ENCODE measurements at regions not wholly inside any gene's neighbourhood (a gene's known extent, or its start where the extent isn't known, plus 50 kb on each side); places are given as distances from the start of the nearest gene placed in this dataset.
"Not testable (repeated sequence)": the region's sequence is repeated elsewhere in the genome, so short reads cannot be mapped to it uniquely, and the experiment has no call there.

DNA sequence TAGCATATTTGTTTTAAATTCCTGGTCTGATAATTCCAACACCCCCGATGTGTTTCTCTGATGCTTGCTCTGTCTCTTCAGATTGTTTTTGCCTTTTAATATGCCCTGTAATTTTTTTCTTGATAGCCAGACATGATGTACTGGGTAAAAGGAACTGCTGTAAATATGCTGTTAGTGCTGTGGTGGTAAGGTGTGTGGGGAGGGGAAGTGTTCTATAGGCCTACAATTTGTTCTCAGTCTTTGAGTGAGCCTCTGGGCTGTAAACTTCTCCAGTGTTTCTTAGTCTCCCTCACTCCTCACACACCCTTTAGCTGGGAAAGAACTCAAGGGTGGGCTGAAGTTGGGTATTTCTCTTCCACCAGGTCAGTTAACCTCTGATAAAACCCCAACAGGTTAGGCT, 147.0 kb upstream of the OR4E1 start:
- no peak for DNase-seq

DNA sequence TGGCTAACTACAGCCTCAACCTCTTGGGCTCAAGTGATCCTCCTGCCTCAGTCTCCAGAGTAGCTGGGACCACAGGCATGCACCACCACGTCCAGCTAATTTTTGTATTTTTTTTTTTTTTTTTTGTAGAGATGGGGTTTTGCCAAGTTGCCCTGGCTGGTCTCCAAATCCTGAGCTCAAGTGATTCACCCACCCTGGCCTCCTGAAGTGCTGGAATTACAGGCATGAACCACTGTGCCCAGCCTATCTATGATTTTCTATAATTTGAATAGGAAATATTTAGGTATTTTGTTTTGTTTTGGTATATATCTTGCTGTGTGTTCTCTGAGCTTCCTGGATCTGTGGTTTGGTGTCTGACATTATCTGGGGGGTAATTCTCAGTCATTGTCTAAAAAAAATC, 146.3 kb upstream of the OR4E1 start:
- not testable (repeated sequence) for DNase-seq

DNA sequence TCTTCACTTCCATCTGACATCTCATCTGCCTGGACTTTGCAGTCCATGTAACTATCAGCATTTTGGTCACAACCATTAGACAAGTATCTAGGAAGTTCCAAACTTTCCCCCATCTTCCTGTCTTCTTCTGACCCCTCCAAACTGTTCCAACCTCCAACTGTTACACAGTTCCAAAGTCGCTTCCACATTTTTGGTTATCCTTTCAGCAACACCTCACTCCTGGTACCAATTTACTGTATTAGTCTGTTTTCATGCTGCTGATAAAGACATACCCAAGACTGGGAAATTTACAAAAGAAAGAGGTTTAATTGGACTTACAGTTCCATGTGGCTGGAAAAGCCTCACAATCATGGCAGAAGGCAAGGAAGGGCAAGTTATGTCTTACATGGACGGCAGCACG, 143.4 kb upstream of the OR4E1 start:
- DNase-seq, result not testable (repeated sequence)

DNA sequence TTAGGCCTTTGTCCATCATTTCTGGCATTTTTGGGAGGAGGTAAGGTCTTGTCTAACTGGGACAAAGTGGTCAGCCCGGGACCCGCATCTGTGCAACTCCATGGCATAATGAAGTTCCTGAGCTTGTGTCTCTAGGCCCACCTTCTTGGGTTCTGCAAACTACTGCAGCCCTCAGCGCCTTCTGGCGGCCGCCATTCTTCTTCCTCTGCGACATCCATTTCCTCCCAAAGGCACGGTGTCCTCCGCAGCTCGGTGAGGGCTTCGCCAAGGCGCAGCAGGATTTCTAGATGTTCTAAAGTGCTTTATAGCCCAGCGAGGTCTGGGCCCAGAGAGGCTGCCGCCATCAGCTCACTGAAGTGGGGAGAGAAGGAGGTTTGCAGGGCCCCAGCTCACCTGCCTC, 134.4 kb upstream of the OR4E1 start:
- no peak for DNase-seq

DNA sequence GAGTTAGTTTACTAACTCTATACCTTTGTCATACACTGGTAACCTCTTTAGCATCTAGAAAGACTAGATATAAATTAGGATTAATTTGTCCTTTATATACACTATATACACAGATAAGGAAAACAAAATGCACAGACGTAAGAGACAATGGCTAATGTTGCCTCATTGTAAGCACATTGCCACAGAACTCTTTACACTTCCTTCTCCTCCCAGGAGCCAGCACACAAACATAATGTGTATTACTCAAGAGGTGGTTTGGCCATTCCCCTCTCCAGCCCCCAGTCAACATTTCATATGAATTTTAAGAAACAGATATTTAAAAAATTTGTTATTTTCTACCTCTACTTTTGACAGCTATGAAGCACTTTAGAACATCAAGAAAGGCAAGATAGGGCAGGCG, 131.4 kb upstream of the OR4E1 start:
- no peak for DNase-seq

DNA sequence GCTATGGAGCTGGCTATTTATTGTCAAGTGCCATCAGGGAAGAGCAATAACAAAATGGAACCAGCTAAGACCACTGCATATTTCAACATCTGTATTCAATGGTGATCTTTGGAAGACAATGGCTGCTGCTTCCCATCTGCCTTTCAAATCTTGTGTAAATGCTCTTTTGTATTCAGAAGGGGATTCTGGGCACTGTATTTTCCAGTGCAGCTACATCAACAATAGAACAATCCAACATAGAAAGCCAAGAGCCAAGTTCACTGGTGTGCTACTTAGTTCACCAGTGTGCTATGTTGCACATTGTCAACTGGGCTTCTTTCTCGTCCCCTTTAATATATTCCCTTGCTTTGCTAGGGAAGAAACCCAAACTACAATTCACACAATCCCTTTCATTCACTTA, 128.8 kb upstream of the OR4E1 start:
- no peak for DNase-seq

DNA sequence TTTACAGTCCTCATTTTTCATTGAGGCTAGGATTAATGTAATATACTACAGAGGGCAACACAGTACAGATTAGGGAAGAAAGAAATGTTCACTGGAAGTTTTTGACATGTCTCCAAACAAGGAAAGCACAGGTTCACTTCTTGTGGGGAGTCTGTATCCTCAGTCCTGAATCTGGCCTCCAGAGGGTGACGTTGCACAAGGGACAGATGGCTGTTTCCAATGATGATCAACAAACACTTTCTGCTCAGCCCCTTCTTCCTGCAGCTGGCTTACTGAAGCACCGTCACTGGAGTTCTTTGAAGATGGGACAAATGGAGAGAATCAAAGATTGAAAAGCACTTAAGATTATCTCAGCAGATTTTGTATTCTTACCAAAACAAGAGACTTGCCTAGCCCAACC, 123.3 kb upstream of the OR4E1 start:
- DNase-seq, result peak; percentile 0

DNA sequence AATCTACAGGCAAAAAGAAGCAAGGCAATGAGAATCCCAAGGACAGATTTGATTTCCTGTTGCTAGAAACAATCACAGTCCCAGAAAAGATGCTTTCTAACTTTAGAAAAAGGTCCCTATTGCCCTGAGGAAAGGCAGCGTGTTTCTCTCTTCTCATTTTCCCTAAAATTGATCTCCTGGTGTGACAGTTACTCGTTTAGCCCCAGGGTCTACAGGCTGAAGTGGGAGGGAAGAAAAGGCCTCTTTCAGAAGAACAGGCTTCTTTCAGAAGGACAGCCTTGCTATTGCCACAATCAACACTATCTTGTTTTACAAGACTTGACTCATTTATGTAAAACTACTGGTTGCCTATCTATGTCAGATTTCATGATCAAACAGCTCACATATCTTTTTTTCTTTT, 121.8 kb upstream of the OR4E1 start:
- no peak for DNase-seq

DNA sequence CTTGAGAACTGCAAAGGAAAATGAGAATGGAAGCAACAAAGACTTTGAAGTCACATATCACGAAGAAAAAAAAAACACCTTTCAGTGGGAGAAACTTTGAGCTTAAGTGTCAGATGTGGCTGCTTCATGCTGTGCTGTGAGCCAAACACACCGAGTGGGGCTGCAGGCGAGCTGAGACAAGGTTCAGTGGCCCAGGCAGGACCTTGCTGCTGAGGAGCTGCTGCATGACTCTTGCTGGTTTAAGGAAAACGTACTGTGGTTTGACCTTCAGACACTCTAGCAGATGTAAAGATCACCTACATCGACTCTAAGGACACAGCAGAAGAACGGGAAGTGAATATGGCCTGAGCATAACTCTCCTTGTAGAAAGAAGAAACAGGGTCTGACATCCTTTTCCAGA, 118.1 kb upstream of the OR4E1 start:
- no peak for DNase-seq

DNA sequence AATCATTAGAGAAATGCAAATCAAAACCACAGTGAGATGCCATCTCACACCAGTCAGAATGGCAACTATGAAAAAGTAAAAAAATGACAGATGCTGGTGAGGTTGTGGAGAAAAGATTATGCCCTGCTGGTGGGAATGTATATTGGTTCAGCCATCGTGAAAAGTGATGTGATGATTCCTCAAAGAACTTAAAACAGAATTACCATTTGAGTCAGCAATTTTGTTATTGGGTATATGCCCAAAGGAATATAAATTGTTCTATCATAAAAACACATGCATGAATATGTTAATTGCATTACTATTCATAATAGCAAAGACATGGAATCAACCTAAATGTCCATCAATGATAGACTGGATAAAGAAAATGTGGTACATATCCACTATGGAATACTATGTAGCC, 115.1 kb upstream of the OR4E1 start:
- not testable (repeated sequence) for DNase-seq

DNA sequence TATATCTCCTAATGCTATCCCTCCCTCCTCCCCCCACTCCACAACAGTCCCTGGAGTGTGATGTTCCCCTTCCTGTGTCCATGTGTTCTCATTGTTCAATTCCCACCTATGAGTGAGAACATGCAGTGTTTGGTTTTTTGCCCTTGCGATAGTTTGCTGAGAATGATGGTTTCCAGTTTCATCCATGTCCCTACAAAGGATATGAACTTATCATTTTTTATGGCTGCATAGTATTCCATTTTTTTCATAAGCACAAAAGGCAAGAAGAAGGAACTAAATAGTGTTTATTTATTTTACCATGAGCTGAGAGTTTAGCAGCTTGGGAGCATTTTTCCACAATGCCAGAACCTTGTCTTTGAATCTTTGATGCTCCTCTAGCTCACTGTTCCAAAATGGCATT, 113.6 kb upstream of the OR4E1 start:
- not testable (repeated sequence) for DNase-seq

DNA sequence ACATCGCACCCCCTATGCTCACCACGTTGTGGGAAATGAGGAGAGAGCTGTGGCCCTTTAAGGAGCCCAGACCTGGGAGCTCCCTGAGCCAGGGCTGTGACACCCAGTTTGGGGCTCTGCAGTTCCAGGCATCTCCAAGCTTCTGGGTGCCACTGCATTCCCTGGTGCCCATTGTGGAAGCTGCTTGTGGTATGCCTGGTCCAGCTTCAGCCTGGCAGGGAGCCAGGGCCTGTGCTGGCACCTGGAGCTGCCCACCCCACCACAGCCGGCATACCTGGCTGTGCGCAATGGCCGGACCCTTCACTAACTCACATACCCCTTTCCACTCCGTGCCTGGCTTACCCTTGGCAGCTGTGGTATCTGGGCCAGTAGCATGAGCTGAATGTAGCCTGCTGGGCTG, 107.9 kb upstream of the OR4E1 start:
- no peak for DNase-seq

DNA sequence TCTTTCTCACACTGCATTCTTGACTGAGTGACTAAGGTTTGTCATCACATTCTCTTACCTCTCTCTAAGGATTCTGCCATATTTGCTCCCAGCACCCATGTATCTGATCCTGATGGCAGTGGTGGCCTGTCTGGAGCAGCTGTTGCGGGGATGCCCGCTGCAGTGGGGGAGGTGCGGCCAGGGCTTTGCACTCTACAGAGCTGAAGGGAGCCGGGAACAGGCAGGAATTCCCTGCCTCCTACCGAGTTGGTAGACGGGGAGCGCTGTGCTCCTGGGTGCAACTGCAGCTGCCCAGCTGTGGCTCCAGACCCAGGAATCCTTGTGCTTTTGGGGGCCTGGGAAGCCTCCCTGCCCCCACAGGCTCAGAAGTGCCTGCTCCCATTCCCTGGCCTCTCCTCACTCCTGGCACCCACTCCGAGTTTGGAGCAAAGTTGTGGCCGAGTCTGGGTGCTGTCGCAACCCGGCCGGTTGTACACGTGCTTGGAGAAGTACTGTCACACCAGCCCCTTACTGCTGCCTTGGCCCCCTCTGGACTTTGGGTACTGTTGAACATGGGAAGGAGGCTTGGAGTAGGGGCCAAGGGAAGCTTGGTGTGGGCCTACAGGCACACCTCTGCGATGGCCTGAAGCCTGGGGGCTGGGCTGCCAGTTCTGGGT, 106.9 kb upstream of the OR4E1 start:
- no peak for DNase-seq

DNA sequence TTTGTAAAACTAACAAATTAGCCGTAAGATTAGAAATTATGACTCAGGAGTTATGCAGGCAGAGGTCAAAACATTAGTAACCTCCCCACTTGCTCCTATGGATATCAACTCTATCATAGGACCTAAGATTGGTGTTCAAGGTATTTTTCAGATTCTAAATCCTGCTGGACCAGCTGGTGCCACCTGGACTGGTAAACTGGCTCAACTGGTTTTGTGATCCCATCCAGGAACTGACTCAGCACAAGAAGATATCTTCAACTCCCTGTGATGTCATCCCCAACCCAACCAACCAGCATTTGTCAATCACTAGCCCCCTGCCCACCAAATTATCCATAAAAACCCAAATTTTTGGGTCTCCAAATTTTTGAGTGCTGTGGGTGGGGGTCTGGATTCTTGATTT, 98.1 kb upstream of the OR4E1 start:
- DNase-seq, result no peak

DNA sequence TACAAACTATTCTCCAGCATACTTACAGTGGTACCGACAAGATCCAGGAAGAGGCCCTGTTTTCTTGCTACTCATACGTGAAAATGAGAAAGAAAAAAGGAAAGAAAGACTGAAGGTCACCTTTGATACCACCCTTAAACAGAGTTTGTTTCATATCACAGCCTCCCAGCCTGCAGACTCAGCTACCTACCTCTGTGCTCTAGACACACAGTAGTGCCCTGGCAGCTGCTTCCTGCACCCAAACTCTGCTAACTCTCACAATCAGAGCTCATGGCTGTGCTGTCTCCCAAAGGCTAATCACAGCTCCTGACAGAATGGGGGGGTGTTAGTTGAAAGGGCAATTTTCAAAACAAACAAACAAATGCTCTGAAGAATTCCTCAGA, 95.2 kb upstream of the OR4E1 start:
- DNase-seq, result no peak

DNA sequence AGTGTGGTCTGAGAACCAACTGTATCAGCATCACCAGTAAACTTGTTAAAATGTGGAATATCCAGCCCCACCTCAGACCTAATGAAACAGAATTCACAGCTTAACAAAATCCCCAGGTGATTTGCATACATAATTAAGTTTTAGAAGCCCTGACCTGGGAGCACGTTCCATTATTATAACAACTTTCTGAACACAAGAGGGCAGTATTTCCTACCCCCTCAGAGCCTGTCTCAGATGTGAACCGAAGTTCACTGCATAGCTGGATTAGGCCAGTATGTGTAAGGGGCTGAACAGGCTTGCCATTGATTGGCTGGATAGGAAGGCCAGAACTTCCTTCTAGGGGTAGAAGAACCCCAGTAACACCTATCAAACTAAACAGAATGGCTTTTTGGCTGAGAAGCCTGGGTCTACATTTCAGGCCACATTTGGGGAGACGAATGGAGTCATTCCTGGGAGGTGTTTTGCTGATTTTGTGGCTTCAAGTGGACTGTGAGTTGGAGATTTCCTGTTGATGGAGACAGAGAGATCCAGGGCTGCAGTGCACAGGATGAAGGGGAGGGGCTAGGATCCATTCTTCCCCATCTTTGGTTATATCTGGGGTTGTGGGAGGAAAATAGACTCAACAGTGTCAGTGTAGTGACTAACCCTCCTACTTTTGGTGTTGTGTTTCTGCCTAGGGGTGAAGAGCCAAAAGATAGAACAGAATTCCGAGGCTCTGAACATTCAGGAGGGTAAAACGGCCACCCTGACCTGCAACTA, 94.7 kb upstream of the OR4E1 start:
- DNase-seq, result no peak

DNA sequence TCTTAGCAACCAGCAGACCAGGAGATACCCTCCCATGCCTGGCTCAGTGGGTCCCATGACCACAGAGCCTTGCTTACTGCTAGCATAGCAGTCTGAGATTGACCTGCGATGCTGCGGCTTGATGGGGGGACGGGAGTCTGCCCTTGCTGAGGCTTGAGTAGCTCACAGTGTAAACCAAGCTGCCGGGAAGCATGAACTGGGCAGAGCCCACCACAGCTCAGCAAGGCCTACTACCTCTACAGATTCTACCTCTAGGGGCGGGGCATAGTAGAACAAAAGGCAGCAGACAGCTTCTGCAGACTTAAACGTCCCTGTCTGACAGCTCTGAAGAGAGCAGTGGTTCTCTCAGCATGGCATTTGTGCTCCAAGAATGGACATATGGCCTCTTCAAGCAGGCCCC, 86.7 kb upstream of the OR4E1 start:
- DNase-seq, result not testable (repeated sequence)

DNA sequence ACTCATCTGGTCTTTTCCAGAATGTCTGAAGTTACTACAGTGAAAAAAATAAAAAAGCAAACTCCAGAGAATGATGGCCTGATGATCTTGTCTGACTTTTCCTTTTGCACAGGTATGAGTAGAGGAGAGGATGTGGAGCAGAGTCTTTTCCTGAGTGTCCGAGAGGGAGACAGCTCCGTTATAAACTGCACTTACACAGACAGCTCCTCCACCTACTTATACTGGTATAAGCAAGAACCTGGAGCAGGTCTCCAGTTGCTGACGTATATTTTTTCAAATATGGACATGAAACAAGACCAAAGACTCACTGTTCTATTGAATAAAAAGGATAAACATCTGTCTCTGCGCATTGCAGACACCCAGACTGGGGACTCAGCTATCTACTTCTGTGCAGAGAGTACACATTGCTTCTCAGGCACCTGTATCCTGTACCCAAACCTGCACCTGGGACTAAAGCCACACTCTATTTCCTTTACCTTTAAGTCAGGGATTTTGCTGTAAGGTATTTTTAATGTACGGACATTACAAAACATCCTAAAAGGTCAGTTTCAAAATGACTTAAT, 75.8 kb upstream of the OR4E1 start:
- no peak for DNase-seq

DNA sequence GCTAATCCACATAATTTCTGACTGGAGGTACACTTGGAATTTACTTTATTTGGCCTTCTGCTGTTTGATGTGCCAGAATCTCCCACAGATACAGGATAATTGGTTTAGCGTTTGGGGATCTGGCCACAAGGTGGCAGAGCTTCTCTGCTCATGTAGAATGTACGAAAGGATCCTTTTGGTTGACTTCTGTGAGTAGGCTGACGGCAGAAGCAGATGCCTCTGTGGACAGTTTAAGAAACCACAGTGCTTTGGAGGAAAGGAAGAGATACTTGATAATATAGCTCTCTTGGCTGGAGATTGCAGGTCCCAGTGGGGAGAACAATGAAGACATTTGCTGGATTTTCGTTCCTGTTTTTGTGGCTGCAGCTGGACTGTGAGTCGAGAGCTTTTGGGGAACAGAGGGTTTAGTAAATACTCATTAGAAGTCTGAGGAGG, 75.3 kb upstream of the OR4E1 start:
- DNase-seq, result peak; percentile 1

DNA sequence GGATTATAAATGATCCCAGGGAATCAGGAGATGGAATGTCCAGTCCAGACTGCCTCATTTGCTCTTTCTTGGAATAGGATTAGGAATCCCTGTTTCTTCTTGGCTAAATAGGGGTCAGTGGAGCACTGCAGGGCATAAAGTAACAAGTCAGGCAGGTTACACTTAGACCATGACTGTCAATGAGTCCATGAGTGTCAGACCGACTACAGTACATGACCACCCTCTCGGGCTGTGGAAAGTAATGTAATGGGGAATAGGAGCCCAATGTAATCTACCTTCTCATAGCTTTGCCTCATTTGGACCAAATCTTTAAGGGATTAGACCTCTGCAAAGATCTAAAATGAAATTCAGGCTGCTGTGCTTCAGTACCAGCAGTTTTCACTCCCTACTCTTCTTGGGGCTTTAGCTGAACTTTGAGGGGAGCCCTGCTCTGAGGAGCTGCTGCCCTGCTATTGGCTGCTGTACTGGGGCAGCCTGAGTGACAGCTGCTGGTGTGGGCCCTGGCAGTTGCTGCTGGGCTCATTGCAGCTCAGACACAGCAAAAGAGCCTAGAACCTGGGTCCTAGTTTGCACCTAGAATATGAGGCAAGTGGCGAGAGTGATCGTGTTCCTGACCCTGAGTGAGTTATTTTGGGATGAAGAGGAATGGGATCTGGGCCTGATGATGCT, 62.2 kb upstream of the OR4E1 start:
- DNase-seq, result no peak

DNA sequence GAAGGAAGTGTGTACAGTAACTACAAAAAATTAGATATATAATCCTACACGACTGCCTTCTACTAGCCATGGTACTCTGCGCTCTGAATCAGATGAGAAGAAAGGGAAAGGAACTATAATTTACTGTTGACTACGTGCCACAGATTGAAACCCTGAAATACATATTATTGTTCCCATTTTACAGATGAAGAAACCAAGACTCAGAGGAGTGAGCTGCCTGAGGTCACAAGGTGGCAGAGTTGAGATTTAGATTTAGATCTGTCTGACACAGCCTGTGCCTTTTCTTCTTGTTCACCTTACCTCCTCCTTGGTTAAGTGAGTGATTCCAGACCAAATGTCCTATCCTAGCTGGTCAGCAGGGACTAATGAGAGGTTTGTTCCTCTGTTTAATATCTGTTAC, 61.6 kb upstream of the OR4E1 start:
- no peak for DNase-seq

DNA sequence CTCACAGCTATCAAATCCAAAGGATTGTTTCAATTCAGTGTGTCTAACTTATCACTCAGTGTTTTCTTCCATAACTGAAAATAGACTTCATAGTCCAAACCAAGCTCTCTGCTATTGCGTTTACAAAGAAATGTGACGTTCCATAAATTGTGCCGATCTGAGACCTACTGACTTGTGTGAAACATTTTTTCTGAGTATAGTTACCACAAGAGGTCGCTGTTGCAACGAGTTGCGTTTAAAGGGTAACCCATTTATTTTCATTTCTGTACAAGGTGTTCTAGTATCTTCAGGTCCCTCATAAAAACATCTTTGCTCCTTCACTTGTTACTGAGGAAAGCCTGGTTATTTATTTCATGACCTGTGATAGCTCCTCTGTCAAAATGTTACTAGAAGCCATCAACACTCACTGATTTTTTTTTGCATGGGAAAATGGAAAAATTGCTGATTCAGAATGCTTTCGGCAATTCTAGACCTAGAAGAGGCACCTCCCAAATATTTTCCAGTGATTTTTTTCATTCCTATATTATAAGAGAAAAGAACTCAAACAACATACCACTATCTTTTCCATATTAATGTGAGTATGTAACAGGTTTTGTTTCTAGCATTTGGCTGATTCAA, 60.9 kb upstream of the OR4E1 start:
- no peak for DNase-seq

DNA sequence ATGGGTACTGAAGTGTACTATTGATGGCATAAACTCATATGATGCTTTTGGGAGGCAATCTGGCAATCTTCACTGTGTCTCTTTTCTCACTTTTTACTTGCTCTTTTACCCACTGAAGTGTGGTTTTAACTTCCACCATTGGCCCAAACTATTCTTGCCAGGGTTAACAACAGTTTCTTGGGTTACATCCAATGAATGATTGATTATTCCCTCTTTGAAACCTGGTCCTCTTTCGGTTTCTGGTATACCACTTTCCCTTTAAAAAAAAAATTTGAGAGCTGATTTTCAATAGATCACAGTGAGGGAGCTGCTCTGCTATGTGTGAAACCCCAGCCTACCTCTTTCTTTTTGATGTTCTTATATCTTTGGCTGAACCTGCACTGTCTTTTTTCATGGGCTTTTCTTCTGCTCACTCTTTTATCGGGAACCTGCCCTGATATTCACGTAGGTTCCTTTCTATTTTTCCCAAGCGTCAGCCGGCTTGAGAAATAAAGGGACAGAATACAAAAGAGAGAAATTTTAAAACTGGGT, 56.1 kb upstream of the OR4E1 start:
- no peak for DNase-seq
